AG04449 (cell line): ENCODE measurements at regions not wholly inside any gene's neighbourhood (a gene's known extent, or its start where the extent isn't known, plus 50 kb on each side); places are given as distances from the start of the nearest gene placed in this dataset.
"Not testable (repeated sequence)": the region's sequence is repeated elsewhere in the genome, so short reads cannot be mapped to it uniquely, and the experiment has no call there.

Source experiments
- CTCF ChIA-PET: fragments of 350-600 bp; formaldehyde crosslinking; extraction: SDS; loops from one replicate; lab custom pipeline; 2021; ENCODE audit warnings: antibody characterized with exemption; lab: Yijun Ruan, JAX
- POLR2A ChIA-PET: fragments of 400-600, 350-600 bp; formaldehyde crosslinking; extraction: SDS; loops from one replicate; lab custom pipeline; 2020; ENCODE audit warnings: antibody characterized with exemption, inconsistent platforms; lab: Yijun Ruan, JAX
- DNase-seq: peaks from one replicate; pipeline ENCODE4 v3.0.0-alpha.2; 2010; ENCODE audit warnings: low read depth, low spot score
- H3K4me3 ChIP-seq: 2 replicates; pipeline ENCODE4 v1.5.1; 2011; ENCODE audit warnings: low read depth, mild to moderate bottlenecking, control low read depth, low read length
- TF ChIP-seq, protein P1 (sequence below): IDR thresholded peaks from one replicate; pipeline ENCODE4 v1.5.1; 2011; ENCODE audit warnings: mild to moderate bottlenecking, moderate library complexity, low read length, control low read depth, inconsistent platforms; ENCODE audit not compliant: insufficient read depth; ENCODE audit errors: missing control alignments

DNA sequence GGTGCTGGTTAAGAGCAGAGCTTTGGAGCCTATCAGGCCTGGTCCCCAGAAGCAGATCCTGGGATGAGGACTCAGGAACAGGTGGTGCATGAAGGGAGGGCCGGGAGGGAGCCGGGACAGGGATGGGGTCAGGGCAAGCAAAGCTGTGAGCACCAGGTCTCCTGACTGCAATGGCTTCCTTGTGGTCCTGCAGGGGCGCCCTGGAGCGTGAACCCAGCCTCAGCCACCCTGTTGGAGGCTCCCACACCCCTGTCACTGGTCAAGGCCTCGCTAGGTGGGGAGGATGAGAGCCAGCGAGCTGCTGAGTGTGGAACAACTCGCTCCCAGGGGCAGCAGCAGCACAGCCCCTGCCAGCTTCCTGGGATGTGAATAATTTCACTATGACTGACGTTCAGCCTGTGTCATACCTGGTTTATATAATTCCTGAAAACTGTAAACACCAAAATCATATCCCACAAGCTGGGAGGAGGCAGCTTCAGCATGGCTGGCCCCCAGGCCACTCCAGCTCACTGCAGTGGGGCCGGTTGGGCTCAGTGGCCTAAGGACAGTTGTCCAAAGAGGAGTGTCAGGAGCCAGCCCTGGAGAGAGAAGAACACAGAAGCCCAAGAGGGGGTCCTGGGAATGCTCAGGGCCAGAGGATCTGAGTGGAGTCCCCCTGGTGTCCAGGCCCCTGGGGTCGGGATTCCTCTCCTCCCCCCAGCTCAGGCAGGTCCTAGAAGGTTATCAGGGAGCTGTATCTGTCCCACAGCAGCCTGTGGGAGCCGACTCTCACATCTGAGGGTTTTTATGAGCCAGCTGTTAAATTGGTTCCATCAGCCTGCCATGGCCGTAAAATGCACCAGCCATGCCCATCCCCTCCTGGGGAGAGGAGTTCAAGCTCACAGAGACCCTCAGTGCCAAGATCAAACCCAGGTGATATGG is 272.9 kb downstream of the ADGRD1 start:
- H3K4me3 ChIP-seq = no peak overlapping the region
- DNase-seq = no peak
- ChIA-PET POLR2A (no interaction called here), CTCF (no interaction called here)
- TF ChIP-seq, protein P1, sequence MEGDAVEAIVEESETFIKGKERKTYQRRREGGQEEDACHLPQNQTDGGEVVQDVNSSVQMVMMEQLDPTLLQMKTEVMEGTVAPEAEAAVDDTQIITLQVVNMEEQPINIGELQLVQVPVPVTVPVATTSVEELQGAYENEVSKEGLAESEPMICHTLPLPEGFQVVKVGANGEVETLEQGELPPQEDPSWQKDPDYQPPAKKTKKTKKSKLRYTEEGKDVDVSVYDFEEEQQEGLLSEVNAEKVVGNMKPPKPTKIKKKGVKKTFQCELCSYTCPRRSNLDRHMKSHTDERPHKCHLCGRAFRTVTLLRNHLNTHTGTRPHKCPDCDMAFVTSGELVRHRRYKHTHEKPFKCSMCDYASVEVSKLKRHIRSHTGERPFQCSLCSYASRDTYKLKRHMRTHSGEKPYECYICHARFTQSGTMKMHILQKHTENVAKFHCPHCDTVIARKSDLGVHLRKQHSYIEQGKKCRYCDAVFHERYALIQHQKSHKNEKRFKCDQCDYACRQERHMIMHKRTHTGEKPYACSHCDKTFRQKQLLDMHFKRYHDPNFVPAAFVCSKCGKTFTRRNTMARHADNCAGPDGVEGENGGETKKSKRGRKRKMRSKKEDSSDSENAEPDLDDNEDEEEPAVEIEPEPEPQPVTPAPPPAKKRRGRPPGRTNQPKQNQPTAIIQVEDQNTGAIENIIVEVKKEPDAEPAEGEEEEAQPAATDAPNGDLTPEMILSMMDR = no peak

DNA sequence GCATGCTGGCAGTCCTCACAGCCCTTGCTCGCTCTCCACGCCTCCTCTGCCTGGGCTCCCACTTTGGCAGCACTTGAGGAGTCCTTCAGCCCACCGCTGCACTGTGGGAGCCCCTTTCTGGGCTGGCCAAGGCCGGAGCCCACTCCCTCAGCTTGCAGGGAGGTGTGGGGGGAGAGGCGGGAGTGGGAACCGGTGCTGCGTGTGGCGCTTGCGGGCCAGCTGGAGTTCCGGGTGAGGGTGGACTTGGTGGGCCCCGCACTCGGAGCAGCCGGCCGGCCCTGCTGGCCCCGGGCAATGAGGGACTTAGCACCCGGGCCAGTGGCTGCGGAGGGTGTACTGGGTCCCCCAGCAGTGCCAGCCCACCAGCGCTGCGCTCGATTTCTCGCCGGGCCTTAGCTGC is 273.9 kb downstream of the ADGRD1 start:
- CTCF ChIA-PET, DNase-seq, POLR2A ChIA-PET, H3K4me3 ChIP-seq: not testable (repeated sequence)

DNA sequence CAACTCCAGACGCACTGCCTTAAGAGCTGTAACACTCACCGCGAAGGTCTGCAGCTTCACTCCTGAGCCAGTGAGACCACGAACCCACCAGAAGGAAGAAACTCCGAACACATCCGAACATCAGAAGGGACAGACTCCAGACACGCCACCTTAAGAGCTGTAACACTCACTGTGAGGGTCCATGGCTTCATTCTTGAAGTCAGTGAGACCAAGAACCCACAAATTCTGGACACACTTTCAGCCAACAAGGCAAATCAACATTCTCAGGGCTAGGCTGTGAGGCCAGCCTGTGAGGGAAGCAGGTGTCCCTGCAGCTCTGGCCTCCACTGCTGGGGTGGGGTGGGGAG is 275.3 kb downstream of the ADGRD1 start:
- POLR2A ChIA-PET, H3K4me3 ChIP-seq, CTCF ChIA-PET, DNase-seq: not testable (repeated sequence)

DNA sequence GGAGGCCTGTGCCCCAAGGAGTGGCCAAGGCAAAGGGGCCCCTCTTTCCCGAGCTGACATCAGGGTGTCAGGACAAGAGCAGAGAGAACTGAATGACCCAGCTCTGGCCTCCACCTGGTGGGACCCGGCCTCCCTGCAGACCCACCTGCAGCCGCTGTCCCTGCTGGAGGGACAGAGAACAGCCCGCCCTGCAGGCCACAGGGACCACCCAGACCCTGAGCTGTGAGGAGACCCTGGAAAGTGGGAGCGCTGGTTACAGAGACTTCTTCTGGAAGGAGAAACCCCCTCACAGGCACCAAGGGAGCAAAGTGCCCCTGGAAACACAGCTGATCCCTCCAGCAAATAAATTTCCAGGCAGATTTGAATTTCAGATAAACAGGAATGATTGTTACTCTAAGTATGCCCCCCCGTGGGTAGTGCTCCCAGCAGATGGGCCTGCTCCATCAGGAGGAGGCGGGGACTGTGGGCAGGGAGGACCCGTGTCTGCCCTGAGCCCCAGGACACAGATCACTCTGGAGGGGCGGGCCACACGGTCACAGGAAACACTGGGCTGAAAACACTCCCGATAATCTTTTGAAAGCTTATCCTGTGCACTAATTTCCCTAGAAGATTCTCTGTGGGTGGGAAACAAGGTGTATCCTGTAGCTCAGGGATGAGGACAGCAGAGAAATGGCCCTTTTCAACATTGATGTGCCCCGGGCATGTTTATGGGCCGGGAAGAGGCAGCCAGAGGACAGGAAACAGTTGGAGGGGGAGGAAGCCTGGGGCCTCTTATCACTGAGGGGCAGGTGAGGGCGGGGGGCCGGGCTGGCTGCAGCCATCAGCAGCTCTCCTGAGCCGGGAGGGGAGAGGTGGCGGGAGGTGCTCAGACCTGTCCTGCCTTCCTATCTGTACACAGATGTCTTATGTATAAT is 276.0 kb downstream of the ADGRD1 start:
- CTCF ChIA-PET = no interaction called here

DNA sequence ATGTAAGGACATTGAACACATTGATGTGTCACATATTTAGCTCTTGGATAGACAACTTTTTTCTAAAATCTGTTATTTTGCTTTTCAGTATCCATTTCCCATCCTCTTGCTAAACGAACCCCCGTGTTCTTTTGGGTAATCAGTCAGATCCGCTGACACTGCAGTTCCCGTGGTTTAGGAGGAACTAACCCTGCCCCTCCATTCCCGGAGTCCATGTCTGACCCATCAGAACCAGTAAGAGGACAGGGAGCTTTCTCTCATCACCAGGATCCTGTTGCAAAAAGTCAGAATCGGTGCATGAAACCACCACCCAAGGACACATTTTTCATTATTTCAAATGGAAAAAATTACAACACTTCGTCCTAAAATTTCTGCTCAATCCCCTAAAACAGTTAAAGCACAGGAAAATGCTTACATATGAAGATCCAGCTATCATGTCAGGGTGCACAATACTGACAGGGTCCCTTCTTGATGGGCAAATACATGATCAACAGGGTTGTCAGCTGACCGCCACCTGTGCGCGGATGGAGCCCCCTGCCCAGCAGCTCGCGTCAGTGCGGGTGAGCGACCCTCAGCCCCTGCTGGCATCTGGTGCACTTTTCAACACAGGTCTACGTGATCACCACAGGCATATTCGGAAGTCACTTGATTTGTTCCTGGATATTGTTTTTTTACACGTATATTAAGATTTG is 276.8 kb downstream of the ADGRD1 start:
- ChIA-PET POLR2A (no interaction called here), CTCF (no interaction called here)
- TF ChIP-seq, protein P1 = no peak
- no peak for DNase-seq
- H3K4me3 ChIP-seq = no peak overlapping the region

More for the DNA sequence above, 276.0 kb downstream of the ADGRD1 start:
- POLR2A ChIA-PET = no interaction called here
- no peak for DNase-seq
- TF ChIP-seq, protein P1 = no peak
- no peak overlapping the region for H3K4me3 ChIP-seq

DNA sequence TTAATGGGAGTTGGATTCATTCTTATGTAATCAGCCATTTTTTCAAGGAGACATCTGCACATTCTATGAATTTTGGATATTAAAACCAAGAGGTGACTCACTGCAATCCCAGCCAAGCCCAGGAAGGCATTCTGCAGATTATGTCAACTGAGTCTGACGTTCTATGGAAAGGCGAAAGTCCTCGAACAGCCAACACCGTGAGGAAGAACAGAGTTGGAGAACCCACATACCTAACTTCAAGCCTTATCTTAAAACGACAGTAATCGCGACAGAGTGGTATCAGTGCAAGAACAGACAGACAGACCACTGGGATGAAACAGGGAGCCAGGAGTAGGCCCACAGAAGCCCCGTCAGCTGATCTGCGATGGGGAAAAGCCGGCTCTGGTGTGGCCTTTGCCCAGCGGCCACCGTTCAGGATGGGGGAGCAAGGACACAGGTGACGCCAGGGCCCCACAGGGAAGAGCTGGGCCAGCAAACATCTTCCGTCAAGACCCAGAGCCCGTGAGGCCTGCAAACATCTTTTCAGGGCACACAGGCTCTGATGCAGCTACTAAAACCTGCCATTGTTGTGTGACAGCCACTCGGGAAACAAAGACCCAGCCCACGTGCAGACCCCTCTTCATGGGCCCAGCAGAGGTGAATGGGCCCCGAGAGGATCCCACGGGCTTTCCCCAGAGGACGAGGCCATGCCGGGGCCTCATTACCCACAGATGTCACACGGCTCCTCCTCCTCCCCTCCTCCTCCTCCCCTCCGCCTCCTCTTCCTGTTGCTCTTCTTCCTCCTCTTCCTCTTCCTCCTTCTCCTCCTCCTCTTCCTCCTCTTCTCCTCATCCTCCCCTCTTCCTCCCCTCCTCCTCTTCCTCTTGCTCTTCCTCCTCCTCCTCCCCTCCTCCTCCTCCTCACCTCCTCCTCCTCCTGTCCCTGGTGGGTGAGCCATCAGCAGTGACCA is 277.6 kb downstream of the ADGRD1 start:
- no peak overlapping the region for H3K4me3 ChIP-seq
- POLR2A ChIA-PET = no interaction called here
- TF ChIP-seq, protein P1 = no peak
- no peak for DNase-seq
- CTCF ChIA-PET = no interaction called here
